ENCODE measurements at regions not wholly inside any gene's neighbourhood (a gene's known extent, or its start where the extent isn't known, plus 50 kb on each side); places are given as distances from the start of the nearest gene placed in this dataset.

GRCh38 chr4:91734682-91735081, 569.1 kb upstream of the GRID2 start:
- TF ChIP-seq POLR2A (IDR thresholded peaks at IDR 0.05) (no peak), CTCF (IDR thresholded peaks at IDR 0.05) (no peak)
